ENCODE measurements at regions not wholly inside any gene's neighbourhood (a gene's known extent, or its start where the extent isn't known, plus 50 kb on each side); places are given as distances from the start of the nearest gene placed in this dataset.

DNA sequence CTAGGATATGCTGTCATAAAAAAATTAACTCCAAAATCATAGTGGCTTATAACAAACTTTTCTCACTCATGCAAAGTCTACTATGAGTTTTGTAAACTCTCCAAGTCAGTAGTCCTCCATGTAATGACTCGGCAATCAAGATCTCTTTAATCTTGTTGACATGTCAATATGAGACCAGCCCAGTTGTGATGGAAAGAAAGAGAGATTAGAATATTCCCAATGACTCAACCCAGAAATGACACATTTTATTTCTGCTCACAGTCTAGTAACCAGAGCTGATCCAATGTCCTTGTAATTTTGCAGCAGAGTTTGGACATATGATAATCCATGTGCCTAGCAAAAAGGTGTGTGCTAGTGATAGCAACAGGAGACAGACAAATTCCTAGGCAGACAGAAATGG, 112.6 kb upstream of the CNTN1 start:
- TF ChIP-seq, protein P1, sequence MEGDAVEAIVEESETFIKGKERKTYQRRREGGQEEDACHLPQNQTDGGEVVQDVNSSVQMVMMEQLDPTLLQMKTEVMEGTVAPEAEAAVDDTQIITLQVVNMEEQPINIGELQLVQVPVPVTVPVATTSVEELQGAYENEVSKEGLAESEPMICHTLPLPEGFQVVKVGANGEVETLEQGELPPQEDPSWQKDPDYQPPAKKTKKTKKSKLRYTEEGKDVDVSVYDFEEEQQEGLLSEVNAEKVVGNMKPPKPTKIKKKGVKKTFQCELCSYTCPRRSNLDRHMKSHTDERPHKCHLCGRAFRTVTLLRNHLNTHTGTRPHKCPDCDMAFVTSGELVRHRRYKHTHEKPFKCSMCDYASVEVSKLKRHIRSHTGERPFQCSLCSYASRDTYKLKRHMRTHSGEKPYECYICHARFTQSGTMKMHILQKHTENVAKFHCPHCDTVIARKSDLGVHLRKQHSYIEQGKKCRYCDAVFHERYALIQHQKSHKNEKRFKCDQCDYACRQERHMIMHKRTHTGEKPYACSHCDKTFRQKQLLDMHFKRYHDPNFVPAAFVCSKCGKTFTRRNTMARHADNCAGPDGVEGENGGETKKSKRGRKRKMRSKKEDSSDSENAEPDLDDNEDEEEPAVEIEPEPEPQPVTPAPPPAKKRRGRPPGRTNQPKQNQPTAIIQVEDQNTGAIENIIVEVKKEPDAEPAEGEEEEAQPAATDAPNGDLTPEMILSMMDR (IDR thresholded peaks at IDR 0.05; ENCODE audit: poor library complexity) = no peak
- TF ChIP-seq EZH2 (IDR thresholded peaks at IDR 0.05; ENCODE audit: borderline replicate concordance) (no peak), EZH2phosphoT487 (IDR thresholded peaks at IDR 0.05; ENCODE audit: low read depth, severe bottlenecking, unreplicated experiment) (no peak)
